ENCODE measurements at regions not wholly inside any gene's neighbourhood (a gene's known extent, or its start where the extent isn't known, plus 50 kb on each side); places are given as distances from the start of the nearest gene placed in this dataset.
A peak's percentile ranks its signal among the peaks of the same experiment; 100 is the strongest.
"Not testable (repeated sequence)": the region's sequence is repeated elsewhere in the genome, so short reads cannot be mapped to it uniquely, and the experiment has no call there.

- DNase-seq, result no peak
Measured at GRCh38 chr5:56685503-56686217, 129.7 kb upstream of the MAP3K1 start.

- DNase-seq, result no peak
Measured at GRCh38 chr5:56684159-56684558, 131.2 kb upstream of the MAP3K1 start.

DNA sequence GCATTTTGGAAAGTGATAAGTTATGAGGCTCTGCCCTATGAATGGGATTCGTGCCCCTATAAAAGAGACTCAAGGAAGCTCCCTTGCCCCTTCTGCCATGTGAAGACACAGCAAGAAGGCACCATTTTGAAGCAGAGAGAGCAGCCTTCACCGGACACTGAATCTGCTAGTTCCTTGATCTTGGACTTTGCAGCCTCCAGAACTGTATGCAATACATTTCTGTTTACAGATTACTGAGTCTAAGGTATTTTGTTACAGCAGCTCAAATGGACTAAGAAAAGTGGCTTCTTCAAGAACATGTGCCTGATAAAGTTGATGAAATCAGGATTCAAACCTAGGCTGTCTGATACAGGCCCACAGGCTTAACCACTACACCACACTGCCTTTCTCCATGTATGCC is 131.6 kb upstream of the MAP3K1 start:
- DNase-seq, result no peak

DNA sequence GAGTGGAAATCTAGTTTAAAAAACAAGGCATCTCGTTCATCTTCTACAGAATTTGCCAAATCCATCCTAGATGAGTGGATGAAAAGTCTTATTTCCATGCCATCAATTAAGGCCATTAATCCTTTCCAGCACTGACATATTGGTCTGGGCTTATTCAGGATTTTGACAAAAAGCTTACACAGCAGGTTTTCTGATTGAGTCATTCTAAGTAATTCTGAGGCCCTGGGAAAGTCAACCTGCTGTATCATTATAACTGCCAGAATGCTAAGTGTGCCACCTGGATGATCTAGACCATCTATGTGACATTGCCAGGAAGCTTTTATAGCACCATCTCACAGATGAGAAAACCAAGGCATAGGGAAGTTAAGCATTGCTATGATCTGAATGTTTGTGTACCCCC is 132.1 kb upstream of the MAP3K1 start:
- no peak for DNase-seq

GRCh38 chr5:56681346-56681745 is 134.0 kb upstream of the MAP3K1 start:
- DNase-seq, result peak; percentile 37

GRCh38 chr5:56680731-56681130 is 134.6 kb upstream of the MAP3K1 start:
- no peak for DNase-seq

- no peak for DNase-seq
Measured at GRCh38 chr5:56677690-56678305, 137.6 kb upstream of the MAP3K1 start.

GRCh38 chr5:56676091-56676768 is 139.1 kb upstream of the MAP3K1 start:
- peak; percentile 64 for DNase-seq

GRCh38 chr5:56674441-56674840 is 140.9 kb upstream of the MAP3K1 start:
- DNase-seq, result no peak

DNA sequence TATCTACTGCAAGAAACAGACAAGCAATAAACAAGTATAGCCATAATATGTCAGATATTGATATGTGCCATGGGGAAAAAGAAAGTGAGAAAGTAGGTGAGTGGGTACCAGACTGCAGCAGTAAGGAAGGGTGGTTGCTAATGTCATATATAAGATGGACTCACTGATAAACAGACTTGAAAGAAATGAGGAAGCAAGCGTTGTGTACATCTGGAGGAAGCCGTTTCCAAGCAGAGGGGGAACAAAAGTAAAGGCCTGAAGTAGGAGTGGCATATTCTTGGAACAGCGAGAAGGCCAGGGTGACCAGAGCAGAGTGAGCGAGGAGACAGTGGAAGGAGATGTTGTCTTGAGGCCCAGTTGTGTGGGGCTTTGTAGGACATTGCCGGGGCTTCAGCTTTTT is 142.2 kb upstream of the MAP3K1 start:
- peak; percentile 84 for DNase-seq

DNA sequence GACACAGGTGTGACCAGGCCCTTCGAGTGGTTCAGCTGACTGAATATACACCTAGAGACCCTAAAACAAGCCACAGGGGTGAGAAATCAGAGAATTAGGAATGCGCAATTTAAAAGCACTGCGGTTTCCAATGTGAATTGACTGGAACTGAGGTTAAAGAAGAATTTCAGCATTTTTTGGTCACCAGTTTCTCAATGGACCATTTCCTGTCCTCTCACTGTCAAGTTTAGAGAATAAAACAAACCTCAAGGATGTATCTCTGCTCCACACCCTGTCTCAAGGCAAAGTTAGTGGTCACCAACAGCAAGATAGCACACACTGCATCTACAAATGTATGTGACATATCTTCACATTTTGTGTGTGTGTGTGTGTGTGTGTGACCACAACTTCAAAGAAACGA is 143.8 kb upstream of the MAP3K1 start:
- peak; percentile 88 for DNase-seq

DNA sequence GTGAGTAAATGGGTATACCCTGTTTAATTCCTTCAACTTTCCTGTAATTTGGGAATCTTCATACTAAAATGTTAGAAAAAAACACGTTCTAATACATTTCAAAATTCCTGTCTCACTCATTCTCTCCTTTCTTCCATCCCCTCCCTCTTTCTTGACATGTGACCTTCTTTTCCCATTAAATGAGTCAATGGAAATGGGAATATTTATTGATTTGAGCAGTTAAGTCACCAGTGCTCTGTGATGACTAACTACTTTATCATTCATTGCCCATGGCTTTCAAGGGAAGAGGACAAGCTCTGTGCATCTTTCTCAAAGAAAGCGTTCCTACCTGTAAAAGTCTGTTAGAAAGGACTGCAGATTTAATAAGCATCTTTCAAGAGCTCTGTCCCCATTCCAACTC is 144.4 kb upstream of the MAP3K1 start:
- DNase-seq, result no peak

DNA sequence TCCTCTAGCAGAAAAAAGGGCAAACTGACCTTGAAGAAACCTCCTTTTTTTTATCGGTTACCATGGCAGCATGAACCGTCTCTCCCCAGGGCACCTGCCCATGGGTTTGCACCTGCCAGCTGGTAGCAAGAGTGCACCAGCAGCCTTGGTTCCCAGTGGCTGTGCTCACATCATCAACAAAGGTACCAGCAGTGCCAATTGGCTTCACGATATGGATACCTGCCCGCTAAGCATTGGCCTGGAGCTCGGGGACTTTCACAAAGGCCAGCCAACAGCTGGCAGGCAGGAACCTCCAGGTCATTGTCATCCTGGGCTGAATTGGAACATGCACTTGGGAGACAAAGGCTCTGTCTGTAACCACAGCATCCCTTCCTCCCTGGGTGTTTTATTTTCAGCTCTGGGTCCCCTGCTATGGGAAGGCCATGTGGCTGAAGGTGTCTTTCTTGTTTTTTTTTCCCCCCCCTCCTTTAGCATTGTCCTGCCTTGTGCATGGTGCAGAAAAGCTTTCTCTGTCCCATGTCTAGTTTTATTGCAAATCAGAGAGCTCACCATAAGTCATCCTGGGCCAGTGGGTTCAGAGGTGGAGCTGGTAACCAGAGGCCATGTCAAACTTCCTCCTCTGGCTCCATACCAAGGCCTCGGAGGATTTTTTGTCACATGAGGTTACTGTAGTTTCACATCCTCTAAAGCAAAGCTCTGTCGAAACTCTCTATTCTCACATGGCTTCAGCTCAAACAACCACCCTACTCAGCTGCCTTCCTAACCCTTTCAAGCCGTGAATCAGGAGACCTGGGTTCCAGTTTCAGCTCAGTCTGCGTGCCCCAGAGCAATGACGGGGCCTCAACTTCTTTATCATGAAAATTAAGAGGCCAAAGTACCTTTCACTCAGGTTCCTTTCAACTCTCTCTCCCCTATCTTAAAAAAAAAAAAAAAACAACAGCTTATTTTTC is 145.5 kb upstream of the MAP3K1 start:
- DNase-seq, result peak; percentile 80

DNA sequence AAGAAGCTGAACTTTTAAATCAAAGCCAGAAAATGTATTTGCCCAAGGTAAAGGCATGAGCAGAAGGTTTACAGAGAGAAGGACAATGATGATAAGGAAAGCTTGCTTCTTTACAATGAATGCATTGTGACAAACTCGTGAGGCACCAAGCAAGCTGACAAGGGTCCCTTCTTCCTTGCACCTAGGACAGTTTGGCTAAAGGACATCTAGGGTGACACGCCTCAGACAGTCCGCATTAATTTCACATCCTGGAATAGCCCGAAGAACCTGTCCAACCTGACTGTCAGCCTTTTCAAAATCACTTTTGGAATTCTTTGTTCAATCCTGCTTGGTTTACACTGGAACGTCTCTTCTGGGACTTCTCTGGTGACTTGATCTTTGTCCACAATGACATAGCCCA is 146.4 kb upstream of the MAP3K1 start:
- no peak for DNase-seq

- no peak for DNase-seq
Measured at GRCh38 chr5:56667692-56668091, 147.7 kb upstream of the MAP3K1 start.

GRCh38 chr5:56666901-56667300 is 148.4 kb upstream of the MAP3K1 start:
- DNase-seq, result no peak

DNA sequence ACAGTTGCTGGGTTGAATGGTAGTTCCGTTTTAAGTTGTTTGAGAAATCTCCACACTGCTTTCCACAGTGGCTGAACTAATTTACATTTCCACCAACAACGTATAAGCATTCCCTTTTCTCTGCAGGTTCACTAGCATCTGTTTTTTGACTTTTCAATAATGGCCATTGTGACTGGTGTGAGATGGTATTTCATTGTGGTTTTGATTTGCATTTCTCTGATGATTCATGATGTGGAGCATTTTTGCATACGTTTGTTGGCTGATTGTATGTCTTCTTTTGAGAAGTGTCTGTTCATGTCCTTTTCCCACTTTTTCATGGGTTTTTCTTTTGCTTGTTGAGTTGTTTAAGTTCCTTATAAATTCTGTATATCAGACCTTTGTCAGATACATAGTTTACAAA is 150.2 kb upstream of the MAP3K1 start:
- DNase-seq, result not testable (repeated sequence)

- DNase-seq, result no peak
Measured at GRCh38 chr5:56664025-56664424, 151.3 kb upstream of the MAP3K1 start.

DNA sequence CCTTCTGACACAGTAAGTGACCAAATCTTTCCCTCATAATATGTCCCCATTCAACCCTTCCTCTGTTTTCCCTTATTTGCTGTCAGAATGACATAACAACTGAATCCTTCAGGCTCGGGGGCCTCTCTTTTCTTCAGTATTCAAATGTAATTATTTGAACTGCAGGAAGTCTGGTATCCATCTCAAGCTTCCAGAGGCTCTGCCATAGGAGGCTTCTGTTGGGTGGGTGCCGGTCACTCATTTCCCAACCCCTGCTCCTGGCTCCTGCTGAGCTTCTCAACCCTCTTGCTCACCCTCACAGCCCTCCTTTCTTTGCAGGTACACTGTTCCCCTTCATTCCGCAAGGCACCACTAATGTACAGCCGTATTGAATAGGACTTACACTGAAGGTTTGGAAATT is 151.8 kb upstream of the MAP3K1 start:
- no peak for DNase-seq

DNA sequence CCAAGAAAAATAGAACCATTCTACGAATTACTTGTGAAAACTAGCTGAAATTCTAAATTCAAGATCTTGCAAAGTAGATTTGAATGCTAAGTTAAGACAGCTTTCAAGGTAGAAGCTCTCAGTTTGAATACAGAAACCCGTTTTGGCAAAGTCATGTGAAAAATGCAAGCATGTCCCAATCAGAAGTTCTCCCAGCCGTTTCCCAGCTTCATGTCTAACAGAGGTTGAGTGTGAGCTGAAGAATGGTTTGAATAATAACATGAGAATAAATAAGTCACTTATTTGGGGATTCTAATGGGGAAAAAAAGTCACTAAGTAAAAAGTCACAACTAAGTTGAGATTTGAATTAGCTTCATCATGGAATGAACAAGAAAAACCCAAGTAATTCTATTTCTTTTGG is 152.5 kb upstream of the MAP3K1 start:
- no peak for DNase-seq

DNA sequence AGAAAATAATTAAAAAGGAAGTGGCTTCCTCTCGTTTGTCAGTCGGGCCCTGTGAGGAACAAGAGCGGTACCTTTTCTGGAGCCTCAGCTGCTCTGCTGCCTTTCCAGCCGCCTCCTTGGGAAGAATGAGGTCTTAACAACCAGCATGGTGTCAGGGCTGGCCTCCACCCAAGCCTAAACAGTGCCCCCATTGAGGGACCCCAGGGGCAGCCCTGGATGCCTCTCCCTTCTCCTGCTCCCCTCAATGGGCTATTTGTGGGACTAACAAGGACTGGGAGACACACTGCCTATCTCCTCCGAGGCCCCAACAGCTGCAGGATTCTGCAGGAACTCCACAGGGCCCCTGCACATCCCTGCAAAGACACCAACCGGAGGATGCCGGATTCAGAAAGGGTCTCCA is 155.4 kb upstream of the MAP3K1 start:
- DNase-seq, result no peak

DNA sequence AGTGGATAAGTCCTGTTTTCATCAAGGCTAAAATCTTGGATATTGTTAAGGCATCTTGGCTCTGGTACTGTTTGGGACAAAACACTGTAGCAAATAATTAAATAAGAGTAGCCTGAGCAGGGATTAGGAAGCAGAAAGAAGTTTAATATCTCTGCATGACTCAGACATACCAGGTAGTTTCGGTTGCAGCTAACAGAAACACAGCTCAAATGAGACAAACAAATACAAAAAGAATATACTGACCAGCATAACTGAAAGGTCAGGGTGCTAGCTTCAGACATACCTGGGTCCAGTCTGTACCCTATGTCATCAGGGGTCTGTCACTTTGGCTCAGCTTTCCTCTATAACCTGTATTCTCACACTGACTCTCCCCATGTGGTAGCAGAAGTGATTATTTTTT is 156.4 kb upstream of the MAP3K1 start:
- DNase-seq, result no peak

All from hematopoietic multipotent progenitor cell treated with erythropoietin and hydrocortisone succinate and interleukin-3 and kit ligand, for 4 days (in vitro differentiated cells).